ENCODE measurements at regions not wholly inside any gene's neighbourhood (a gene's known extent, or its start where the extent isn't known, plus 50 kb on each side); places are given as distances from the start of the nearest gene placed in this dataset.

DNA sequence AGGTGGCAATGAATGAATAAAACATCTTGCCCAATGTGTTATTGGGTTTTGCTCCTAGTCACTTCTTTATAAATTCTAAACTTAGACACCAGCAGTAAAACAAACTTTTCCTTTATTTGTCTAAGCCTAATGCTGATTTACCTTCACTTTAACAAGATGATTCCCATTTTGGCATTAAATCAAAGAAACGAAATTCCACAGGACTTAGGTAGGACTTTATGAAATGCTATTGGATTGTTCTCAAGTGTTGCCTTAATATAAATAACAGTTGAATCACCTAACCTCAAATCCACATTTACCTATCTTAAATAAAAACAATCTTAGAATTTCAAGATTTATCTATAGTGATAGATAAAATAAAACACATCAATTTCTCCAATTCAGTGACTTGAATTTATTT is 831.8 kb downstream of the EPHA7 start:
- no peak overlapping the region for H3K27ac ChIP-seq (ENCODE audit: low read length)
- H3K4me3 ChIP-seq (ENCODE audit: low read length in 2 of 2) = no peak overlapping the region
- no peaks in the 10 kb centered on the region for H3K36me3 ChIP-seq (ENCODE audit: control insufficient read depth in 2 of 2, insufficient read depth in 2 of 2, low read length in 2 of 2)
- no peaks in the 10 kb centered on the region for H3K27me3 ChIP-seq (ENCODE audit: control insufficient read depth in 1 of 2, insufficient read depth in 2 of 2, low read length in 2 of 2)
- no peak overlapping the region for H3K9ac ChIP-seq (ENCODE audit: low read length in 2 of 2)
- H3K4me1 ChIP-seq (ENCODE audit: control insufficient read depth, insufficient read depth, low read length) = no peaks in the 10 kb centered on the region
- no peaks in the 10 kb centered on the region for H3K9me3 ChIP-seq (ENCODE audit: control insufficient read depth in 2 of 2, low read length in 2 of 2)

DNA sequence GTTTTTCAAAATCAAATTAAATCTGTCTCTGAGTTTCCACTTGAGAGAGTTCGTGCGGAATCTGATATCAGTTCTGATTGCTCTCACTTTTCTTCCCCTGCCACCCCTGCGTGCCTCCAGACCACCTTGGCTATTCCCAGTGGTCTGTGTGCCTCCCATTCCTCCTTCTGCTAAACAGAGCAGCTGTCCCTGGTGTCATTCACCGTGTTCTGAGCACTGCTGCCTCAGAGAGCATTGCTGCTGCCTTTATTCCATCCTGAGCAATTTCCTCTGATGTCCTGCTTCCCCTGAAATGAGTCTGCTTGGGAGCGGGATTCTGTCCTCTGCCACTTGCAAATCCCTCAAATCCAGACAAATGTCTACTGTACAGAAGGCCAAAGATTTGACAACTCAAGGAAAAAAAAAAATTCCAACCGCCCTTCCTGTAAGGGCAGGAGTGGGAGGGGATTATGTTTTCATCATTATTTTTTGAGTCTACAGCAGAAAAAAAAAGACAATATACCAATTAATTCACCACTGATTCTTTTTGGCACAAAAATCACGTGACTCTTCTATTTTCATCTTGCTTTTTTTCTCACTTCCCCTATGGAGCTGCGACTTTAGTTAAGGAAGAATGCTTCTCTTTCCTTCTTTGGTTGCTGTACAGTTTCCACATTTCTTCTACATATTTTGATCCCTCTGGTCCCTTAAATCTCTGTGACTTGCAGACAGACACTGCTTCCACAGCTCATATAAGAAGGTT is 833.0 kb downstream of the EPHA7 start:
- Histone ChIP-seq H3K9me3 (ENCODE audit: control insufficient read depth in 2 of 2, low read length in 2 of 2) (no peaks in the 10 kb centered on the region), H3K36me3 (ENCODE audit: control insufficient read depth in 2 of 2, insufficient read depth in 2 of 2, low read length in 2 of 2) (no peaks in the 10 kb centered on the region), H3K27me3 (ENCODE audit: control insufficient read depth in 1 of 2, insufficient read depth in 2 of 2, low read length in 2 of 2) (no peaks in the 10 kb centered on the region), H3K4me1 (ENCODE audit: control insufficient read depth, insufficient read depth, low read length) (no peaks in the 10 kb centered on the region), H3K9ac (ENCODE audit: low read length in 2 of 2) (no peak overlapping the region), H3K27ac (ENCODE audit: low read length) (no peak overlapping the region), H3K4me3 (ENCODE audit: low read length in 2 of 2) (no peak overlapping the region)

DNA sequence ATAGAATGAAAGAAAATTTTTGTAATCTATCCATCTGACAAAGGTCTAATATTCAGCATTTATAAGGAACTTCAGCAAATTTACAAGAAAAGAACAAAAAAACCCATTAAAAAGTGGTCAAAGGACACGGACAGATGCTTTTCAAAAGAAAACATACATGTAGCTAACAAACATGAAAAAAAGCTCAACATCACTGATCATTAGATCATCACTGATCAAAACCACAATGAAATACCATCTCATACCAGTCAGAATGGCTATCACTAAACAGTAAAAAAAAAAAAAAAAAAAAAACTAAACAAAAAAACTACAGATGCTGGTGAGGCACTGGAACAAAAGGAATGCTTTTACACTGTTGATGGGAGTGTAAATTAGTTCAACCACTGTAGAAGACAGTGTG is 837.1 kb downstream of the EPHA7 start:
- Histone ChIP-seq H3K4me1 (ENCODE audit: control insufficient read depth, insufficient read depth, low read length) (no peaks in the 10 kb centered on the region), H3K27me3 (ENCODE audit: control insufficient read depth in 1 of 2, insufficient read depth in 2 of 2, low read length in 2 of 2) (no peaks in the 10 kb centered on the region), H3K9me3 (ENCODE audit: control insufficient read depth in 2 of 2, low read length in 2 of 2) (peaks cover 0 to 2% of the 10 kb centered on the region in 2 donors), H3K27ac (ENCODE audit: low read length) (no peak overlapping the region), H3K36me3 (ENCODE audit: control insufficient read depth in 2 of 2, insufficient read depth in 2 of 2, low read length in 2 of 2) (no peaks in the 10 kb centered on the region), H3K4me3 (ENCODE audit: low read length in 2 of 2) (no peak overlapping the region), H3K9ac (ENCODE audit: low read length in 2 of 2) (no peak overlapping the region)

DNA sequence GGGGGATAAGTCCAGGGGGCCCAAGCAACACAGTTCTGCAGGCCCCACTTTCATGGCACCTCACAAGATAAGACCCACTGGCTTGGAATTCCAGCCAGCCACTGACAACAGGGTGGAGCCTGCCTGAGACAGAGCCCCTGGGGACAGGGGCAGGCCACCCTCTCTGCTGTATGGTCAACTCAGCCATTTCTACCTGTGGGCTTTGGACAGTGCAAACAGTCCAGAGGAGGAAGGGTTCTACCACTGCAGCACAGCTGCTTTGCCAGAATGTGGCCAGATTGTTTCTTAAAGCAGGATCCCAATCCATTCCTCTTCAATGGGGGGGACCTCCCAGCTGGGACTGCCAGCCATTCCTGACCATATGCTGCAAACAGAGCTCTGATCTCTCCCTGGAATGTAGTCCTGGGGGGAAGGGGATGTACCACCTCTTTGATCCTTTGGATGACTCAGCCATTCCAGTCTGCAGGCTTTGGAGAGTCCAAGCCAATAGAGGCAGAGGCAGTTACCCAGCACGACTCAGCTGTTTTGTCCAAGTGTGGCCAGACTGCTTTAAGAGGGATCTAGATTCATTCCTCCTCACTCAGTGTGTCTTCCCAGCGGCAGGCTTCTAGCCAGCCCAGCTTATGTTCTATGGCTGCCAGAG is 842.2 kb downstream of the EPHA7 start:
- no peaks in the 10 kb centered on the region for H3K27me3 ChIP-seq (ENCODE audit: control insufficient read depth in 1 of 2, insufficient read depth in 2 of 2, low read length in 2 of 2)
- no peak overlapping the region for H3K4me3 ChIP-seq (ENCODE audit: low read length in 2 of 2)
- H3K36me3 ChIP-seq (ENCODE audit: control insufficient read depth in 2 of 2, insufficient read depth in 2 of 2, low read length in 2 of 2) = no peaks in the 10 kb centered on the region

DNA sequence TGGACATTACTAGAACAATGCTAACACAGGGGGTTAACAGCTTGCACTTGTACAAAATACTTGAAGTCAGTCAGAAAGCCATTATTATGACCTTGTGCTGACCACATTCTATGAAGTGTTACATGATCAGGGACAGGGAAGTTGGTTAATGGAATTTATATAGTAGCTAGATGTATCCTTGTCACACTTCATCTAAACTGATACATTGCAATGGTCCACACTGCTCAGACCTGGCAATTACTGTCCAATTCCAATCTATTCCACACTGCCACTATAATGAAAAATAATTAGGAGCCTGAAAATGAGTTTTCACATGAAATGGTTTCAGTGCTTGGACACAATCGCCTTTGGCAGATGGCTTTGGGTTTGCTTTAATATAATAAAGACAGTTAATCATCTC is 850.8 kb downstream of the EPHA7 start:
- Histone ChIP-seq H3K36me3 (ENCODE audit: control insufficient read depth in 2 of 2, insufficient read depth in 2 of 2, low read length in 2 of 2) (no peaks in the 10 kb centered on the region), H3K9me3 (ENCODE audit: control insufficient read depth in 2 of 2, low read length in 2 of 2) (no peaks in the 10 kb centered on the region)

More for the DNA sequence above, 842.2 kb downstream of the EPHA7 start:
- Histone ChIP-seq H3K9ac (ENCODE audit: low read length in 2 of 2) (no peak overlapping the region), H3K4me1 (ENCODE audit: control insufficient read depth, insufficient read depth, low read length) (no peaks in the 10 kb centered on the region), H3K27ac (ENCODE audit: low read length) (no peak overlapping the region), H3K9me3 (ENCODE audit: control insufficient read depth in 2 of 2, low read length in 2 of 2) (peaks cover 0 to 2% of the 10 kb centered on the region in 2 donors)

DNA sequence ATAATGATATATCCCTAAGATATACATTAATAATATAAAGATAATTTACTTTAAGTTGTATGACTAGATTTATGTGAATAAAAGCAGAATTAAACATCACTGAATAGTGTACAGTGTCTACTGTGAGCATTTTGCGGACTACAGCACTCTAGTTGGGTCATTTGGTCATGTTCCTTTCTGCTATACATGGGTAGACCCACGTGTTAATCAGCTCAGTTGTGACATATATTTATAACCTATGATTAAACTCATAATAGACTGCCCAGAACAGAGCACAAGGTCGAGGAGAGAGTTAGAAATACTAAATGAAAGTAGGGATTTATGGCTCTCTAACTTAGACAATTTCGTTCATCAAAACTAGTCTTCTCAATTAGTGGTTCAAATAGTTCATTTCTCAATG is 852.7 kb downstream of the EPHA7 start:
- Histone ChIP-seq H3K4me1 (ENCODE audit: control insufficient read depth, insufficient read depth, low read length) (no peaks in the 10 kb centered on the region), H3K4me3 (ENCODE audit: low read length in 2 of 2) (no peak overlapping the region), H3K9me3 (ENCODE audit: control insufficient read depth in 2 of 2, low read length in 2 of 2) (no peaks in the 10 kb centered on the region), H3K36me3 (ENCODE audit: control insufficient read depth in 2 of 2, insufficient read depth in 2 of 2, low read length in 2 of 2) (no peaks in the 10 kb centered on the region), H3K27me3 (ENCODE audit: control insufficient read depth in 1 of 2, insufficient read depth in 2 of 2, low read length in 2 of 2) (no peaks in the 10 kb centered on the region), H3K27ac (ENCODE audit: low read length) (no peak overlapping the region), H3K9ac (ENCODE audit: low read length in 2 of 2) (no peak overlapping the region)

More for the DNA sequence above, 850.8 kb downstream of the EPHA7 start:
- Histone ChIP-seq H3K27me3 (ENCODE audit: control insufficient read depth in 1 of 2, insufficient read depth in 2 of 2, low read length in 2 of 2) (no peaks in the 10 kb centered on the region), H3K4me3 (ENCODE audit: low read length in 2 of 2) (no peak overlapping the region), H3K4me1 (ENCODE audit: control insufficient read depth, insufficient read depth, low read length) (no peaks in the 10 kb centered on the region), H3K9ac (ENCODE audit: low read length in 2 of 2) (no peak overlapping the region), H3K27ac (ENCODE audit: low read length) (no peak overlapping the region)

DNA sequence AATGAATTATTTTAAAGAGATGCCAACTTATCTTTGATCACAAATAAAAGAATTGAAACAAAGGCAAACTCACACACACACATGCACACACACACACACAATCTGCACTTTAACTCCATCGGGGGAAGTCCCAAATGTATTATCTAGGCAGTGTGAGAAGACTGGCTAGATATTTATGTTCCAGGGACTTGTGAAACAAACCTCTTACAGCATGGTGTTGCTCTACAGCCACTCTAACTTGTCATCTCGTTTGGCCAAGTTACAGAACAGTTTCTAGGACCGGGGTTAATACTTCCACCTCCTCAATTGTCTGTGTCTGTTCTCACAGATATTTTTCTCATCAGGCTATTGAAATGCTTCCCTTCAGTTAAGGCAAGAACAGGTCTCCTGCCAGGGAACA is 855.0 kb downstream of the EPHA7 start:
- H3K27me3 ChIP-seq (ENCODE audit: control insufficient read depth in 1 of 2, insufficient read depth in 2 of 2, low read length in 2 of 2) = no peaks in the 10 kb centered on the region
- H3K9me3 ChIP-seq (ENCODE audit: control insufficient read depth in 2 of 2, low read length in 2 of 2) = no peaks in the 10 kb centered on the region
- no peaks in the 10 kb centered on the region for H3K36me3 ChIP-seq (ENCODE audit: control insufficient read depth in 2 of 2, insufficient read depth in 2 of 2, low read length in 2 of 2)
- H3K27ac ChIP-seq (ENCODE audit: low read length) = no peak overlapping the region
- no peak overlapping the region for H3K4me3 ChIP-seq (ENCODE audit: low read length in 2 of 2)
- no peak overlapping the region for H3K9ac ChIP-seq (ENCODE audit: low read length in 2 of 2)
- H3K4me1 ChIP-seq (ENCODE audit: control insufficient read depth, insufficient read depth, low read length) = no peaks in the 10 kb centered on the region

DNA sequence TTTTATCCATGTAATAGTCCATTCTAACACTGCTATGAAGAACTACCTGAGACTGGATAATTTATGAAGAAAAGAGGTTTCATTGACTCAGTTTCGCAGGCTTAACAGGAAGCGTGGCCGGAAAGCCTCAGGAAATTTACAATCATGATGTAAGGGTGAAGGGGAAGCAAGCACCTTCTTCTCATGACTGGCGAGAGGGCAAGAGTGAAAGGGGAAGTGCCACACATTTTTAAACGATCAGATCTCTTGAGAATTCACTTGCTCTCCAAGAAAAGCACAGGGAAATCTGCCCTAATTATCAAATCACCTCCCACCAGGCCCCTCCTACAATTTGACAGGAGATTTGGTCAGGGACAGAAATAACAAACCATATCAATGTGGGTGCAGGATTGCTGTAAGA is 859.7 kb downstream of the EPHA7 start:
- Histone ChIP-seq H3K4me1 (ENCODE audit: control insufficient read depth, insufficient read depth, low read length) (no peaks in the 10 kb centered on the region), H3K9me3 (ENCODE audit: control insufficient read depth in 2 of 2, low read length in 2 of 2) (no peaks in the 10 kb centered on the region), H3K36me3 (ENCODE audit: control insufficient read depth in 2 of 2, insufficient read depth in 2 of 2, low read length in 2 of 2) (no peaks in the 10 kb centered on the region), H3K27ac (ENCODE audit: low read length) (no peak overlapping the region), H3K9ac (ENCODE audit: low read length in 2 of 2) (no peak overlapping the region), H3K4me3 (ENCODE audit: low read length in 2 of 2) (no peak overlapping the region), H3K27me3 (ENCODE audit: control insufficient read depth in 1 of 2, insufficient read depth in 2 of 2, low read length in 2 of 2) (no peaks in the 10 kb centered on the region)

DNA sequence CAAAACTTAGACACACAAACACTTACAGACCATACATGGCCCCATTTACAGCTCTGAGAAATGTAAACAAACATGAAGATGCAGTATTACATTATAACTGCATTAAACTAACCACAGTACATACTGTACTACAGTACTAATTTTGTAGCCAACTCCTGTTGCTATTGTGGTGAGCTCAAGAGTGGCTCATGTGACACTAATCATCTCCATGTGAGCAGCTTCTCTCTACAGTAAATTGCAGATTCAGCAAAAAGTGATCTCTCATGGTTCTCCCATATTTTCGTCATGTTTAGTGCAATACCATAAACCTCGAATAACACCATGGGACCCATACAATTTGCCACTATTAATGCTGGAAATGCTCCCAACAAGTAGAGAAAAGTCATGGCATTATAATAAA is 860.4 kb downstream of the EPHA7 start:
- Histone ChIP-seq H3K4me3 (ENCODE audit: low read length in 2 of 2) (no peak overlapping the region), H3K27ac (ENCODE audit: low read length) (no peak overlapping the region), H3K9ac (ENCODE audit: low read length in 2 of 2) (no peak overlapping the region), H3K27me3 (ENCODE audit: control insufficient read depth in 1 of 2, insufficient read depth in 2 of 2, low read length in 2 of 2) (no peaks in the 10 kb centered on the region), H3K9me3 (ENCODE audit: control insufficient read depth in 2 of 2, low read length in 2 of 2) (no peaks in the 10 kb centered on the region), H3K4me1 (ENCODE audit: control insufficient read depth, insufficient read depth, low read length) (no peaks in the 10 kb centered on the region), H3K36me3 (ENCODE audit: control insufficient read depth in 2 of 2, insufficient read depth in 2 of 2, low read length in 2 of 2) (no peaks in the 10 kb centered on the region)

DNA sequence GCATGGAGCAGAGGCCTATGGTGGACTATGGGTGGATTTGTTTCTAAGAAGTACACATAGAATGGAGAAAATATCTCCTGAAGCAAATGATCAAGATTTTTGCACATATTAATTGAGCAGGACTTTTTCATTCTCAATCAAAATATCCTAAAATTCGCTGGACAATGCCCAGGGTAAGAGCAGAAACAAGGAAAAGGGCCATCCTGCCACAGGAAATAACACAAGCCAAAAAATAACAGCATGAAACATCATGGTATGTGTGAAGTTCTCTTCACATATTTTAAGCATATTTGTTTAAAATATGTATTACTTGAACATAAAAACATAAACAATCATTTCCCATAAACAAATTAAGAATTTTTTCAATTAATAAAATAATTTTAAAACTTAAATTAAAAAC is 868.9 kb downstream of the EPHA7 start:
- Histone ChIP-seq H3K27me3 (ENCODE audit: control insufficient read depth in 1 of 2, insufficient read depth in 2 of 2, low read length in 2 of 2) (no peaks in the 10 kb centered on the region), H3K9me3 (ENCODE audit: control insufficient read depth in 2 of 2, low read length in 2 of 2) (no peaks in the 10 kb centered on the region), H3K4me1 (ENCODE audit: control insufficient read depth, insufficient read depth, low read length) (no peaks in the 10 kb centered on the region), H3K27ac (ENCODE audit: low read length) (no peak overlapping the region), H3K9ac (ENCODE audit: low read length in 2 of 2) (no peak overlapping the region), H3K36me3 (ENCODE audit: control insufficient read depth in 2 of 2, insufficient read depth in 2 of 2, low read length in 2 of 2) (no peaks in the 10 kb centered on the region), H3K4me3 (ENCODE audit: low read length in 2 of 2) (no peak overlapping the region)

DNA sequence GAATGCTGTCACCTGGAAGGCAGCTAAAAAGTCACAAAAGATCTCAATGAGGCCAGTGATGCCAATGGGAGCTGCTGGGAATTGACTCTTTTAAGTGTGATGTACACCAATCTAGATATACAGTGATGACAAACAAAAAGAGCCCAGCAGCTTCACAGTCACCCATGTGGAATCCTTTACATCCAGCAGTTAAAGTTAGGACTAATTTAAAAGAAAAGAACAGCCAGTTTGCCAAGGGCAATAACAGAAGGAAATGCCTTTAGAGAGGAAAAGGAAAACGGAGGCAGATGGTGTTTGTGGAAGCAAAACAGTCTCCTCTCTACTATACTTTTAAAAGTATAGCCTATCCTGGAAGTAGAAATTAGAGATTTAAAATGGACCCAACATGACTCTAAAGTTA is 873.5 kb downstream of the EPHA7 start:
- Histone ChIP-seq H3K4me3 (ENCODE audit: low read length in 2 of 2) (no peak overlapping the region), H3K4me1 (ENCODE audit: control insufficient read depth, insufficient read depth, low read length) (no peaks in the 10 kb centered on the region), H3K9me3 (ENCODE audit: control insufficient read depth in 2 of 2, low read length in 2 of 2) (no peaks in the 10 kb centered on the region), H3K27ac (ENCODE audit: low read length) (no peak overlapping the region), H3K36me3 (ENCODE audit: control insufficient read depth in 2 of 2, insufficient read depth in 2 of 2, low read length in 2 of 2) (no peaks in the 10 kb centered on the region), H3K27me3 (ENCODE audit: control insufficient read depth in 1 of 2, insufficient read depth in 2 of 2, low read length in 2 of 2) (no peaks in the 10 kb centered on the region), H3K9ac (ENCODE audit: low read length in 2 of 2) (no peak overlapping the region)

Measured in stomach smooth muscle (tissue), 2 donors.